SK-N-SH treated with all-trans-retinoic acid at 6 μM for 48 hours (cell line): ENCODE measurements at regions not wholly inside any gene's neighbourhood (a gene's known extent, or its start where the extent isn't known, plus 50 kb on each side); places are given as distances from the start of the nearest gene placed in this dataset.

Experiments used
- ARNTL ChIP-seq: fragments of 450-650 bp; formaldehyde crosslinking; IDR thresholded peaks from 2 replicates; pipeline ENCODE4 v1.5.0; 2020; ENCODE audit warnings: low read depth, mild to moderate bottlenecking, moderate library complexity, borderline replicate concordance
- CREB5 ChIP-seq: fragments of 250-450 bp; sonication (Bioruptor Pico); IDR thresholded peaks from 2 replicates; pipeline ENCODE4 v1.5.1; 2020; ENCODE audit warnings: low read depth, mild to moderate bottlenecking, moderate library complexity
- ESRRG ChIP-seq: fragments of 250-450 bp; sonication (Bioruptor Pico); IDR thresholded peaks from 2 replicates; pipeline ENCODE4 v1.6.1; 2021; ENCODE audit warnings: mild to moderate bottlenecking
- GLIS3 ChIP-seq: fragments of 250-450 bp; sonication (Bioruptor Pico); IDR thresholded peaks from 2 replicates; pipeline ENCODE4 v1.5.0; 2020; ENCODE audit warnings: mild to moderate bottlenecking, moderate library complexity
- ISL1 ChIP-seq: fragments of 250-450 bp; sonication (Bioruptor Pico); IDR thresholded peaks from 2 replicates; pipeline ENCODE4 v2.1.2; 2022; ENCODE audit warnings: mild to moderate bottlenecking, moderate library complexity
- OSR1 ChIP-seq: fragments of 250-450 bp; sonication (Bioruptor Pico); IDR thresholded peaks from 2 replicates; pipeline ENCODE4 v1.8.0; 2022; ENCODE audit warnings: moderate library complexity, mild to moderate bottlenecking, inconsistent platforms
- PATZ1 ChIP-seq: fragments of 250-450 bp; sonication (Bioruptor Pico); IDR thresholded peaks from 2 replicates; pipeline ENCODE4 v1.8.0; 2020; ENCODE audit warnings: mild to moderate bottlenecking, moderate library complexity, borderline replicate concordance
- RARB ChIP-seq: fragments of 250-450 bp; sonication (Bioruptor Pico); IDR thresholded peaks from 2 replicates; pipeline ENCODE4 v1.8.0; 2021; ENCODE audit warnings: mild to moderate bottlenecking, moderate library complexity
- SNAI2 ChIP-seq: fragments of 250-450 bp; sonication (Bioruptor Pico); IDR thresholded peaks from 2 replicates; pipeline ENCODE4 v1.5.0; 2020; ENCODE audit warnings: mild to moderate bottlenecking, moderate library complexity
- TCF4 ChIP-seq: fragments of 250-450 bp; sonication (Bioruptor Pico); IDR thresholded peaks from 2 replicates; pipeline ENCODE4 v1.8.0; 2021; ENCODE audit warnings: mild to moderate bottlenecking, moderate library complexity, borderline replicate concordance
- ZC3H10 ChIP-seq: fragments of 250-450 bp; sonication (Bioruptor Pico); IDR thresholded peaks from 2 replicates; pipeline ENCODE4 v1.5.1; 2021; ENCODE audit warnings: mild to moderate bottlenecking, moderate library complexity
- ZFP3 ChIP-seq: fragments of 250-450 bp; sonication (Bioruptor Pico); IDR thresholded peaks from 2 replicates; pipeline ENCODE4 v1.5.0; 2020; ENCODE audit warnings: mild to moderate bottlenecking, moderate library complexity
- ZFP30 ChIP-seq: fragments of 450-650 bp; formaldehyde crosslinking; IDR thresholded peaks from 2 replicates; pipeline ENCODE4 v1.5.0; 2022; ENCODE audit warnings: mild to moderate bottlenecking, moderate library complexity
- ZNF8 ChIP-seq: fragments of 450-650 bp; formaldehyde crosslinking; IDR thresholded peaks from 2 replicates; pipeline ENCODE4 v1.5.0; 2020; ENCODE audit warnings: mild to moderate bottlenecking, moderate library complexity

DNA sequence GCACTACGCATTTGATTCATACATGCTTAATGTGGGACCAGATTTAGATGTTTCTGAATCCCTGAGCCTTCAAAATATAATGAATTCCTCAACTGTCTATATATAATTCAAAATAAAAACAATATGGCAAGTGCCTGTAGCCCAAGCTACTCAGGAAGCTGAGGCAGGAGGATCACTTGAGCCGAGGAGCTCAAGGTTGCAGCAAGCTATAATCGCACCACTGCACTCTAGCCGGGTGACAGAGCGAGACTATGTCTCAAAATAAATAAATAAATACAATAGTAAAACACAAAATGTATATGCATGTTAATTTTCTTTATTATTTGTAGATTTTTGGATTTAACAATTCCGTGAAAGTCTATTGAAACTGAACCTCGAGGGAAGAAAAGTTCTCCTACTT is 50.6 kb upstream of the IRX6 start:
- TF ChIP-seq OSR1 (CRISPR knock-in tag) (no peak), RARB (CRISPR knock-in tag) (no peak), ZFP30 (no peak), PATZ1 (no peak), ZFP3 (CRISPR knock-in tag) (no peak), GLIS3 (CRISPR knock-in tag) (no peak), ARNTL (no peak), ZNF8 (CRISPR knock-in tag) (no peak), ESRRG (no peak), SNAI2 (CRISPR knock-in tag) (no peak), ISL1 (CRISPR knock-in tag) (no peak), CREB5 (no peak), ZC3H10 (CRISPR knock-in tag) (no peak), TCF4 (no peak)
